ENCODE measurements at regions not wholly inside any gene's neighbourhood (a gene's known extent, or its start where the extent isn't known, plus 50 kb on each side); places are given as distances from the start of the nearest gene placed in this dataset.
"Not testable (repeated sequence)": the region's sequence is repeated elsewhere in the genome, so short reads cannot be mapped to it uniquely, and the experiment has no call there.

DNA sequence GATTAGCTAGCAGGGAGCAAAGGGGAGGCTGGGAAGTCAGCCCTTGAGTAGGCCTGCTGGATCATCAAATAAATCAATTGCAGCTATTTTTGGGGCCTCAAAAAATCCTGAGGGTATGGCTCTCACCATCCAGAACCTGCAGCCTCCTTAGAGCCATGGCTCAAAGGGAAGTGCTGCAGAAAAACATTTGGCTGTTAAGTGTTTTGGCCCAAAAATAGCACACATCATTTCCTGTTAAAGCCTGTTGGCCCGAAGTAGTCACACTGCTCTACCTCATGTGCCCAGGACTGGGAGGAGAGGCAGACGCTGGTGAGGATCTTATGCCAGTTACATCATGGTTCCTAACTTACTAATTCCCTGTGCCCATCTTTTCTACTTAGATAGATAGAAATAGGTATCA is 176.8 kb upstream of the PLGLB1 start:
- DNase-seq = peak in 2 of 4 experiments; percentile 15 to 25

DNA sequence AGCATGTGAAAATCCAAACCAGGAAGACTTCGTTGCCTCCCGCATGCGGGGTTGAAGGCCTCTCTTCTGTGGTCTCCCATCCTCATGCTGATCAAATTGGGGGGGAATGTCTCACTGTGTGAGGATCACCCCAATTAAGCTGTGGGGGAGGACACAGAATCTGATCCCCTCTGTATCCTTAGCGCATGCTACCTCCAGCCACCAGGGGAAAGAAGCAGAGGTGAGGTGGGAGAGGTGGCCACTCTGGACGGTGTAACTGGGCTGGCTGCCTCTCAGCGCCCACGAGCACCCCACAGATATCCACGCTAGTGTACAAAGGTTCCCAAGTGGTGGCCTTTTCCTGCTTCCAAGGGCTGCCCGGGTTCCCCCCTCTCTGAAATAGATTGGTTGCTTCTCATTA is 177.6 kb upstream of the PLGLB1 start:
- DNase-seq = not testable (repeated sequence)

DNA sequence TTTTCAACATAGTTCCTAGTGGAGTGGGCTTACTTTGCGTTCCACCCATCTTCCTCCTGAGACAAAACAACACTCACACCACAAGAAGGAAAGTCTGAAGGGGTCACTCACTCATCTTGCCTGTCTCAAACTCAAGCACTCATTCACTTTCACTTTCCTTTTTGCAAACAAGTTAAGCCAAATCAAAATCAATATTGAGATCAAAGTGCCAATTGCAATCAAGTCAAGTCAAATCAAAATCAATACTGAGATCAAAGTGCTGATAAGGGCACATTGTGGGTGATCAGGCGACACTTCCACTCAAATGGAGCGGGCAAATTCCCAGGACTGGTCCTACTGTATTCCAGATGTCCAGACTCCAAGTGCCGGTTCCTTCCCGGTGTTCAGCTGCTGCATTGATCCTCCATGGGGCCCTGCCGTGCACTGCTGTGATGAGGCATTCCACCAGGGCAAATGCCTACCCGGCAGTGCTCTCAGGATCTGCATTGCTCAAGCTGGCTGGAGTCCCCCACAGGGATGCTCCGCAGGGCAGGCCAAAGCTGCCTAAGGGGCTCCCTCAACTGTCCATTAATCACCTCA is 183.0 kb upstream of the PLGLB1 start:
- DNase-seq = not testable (repeated sequence)

DNA sequence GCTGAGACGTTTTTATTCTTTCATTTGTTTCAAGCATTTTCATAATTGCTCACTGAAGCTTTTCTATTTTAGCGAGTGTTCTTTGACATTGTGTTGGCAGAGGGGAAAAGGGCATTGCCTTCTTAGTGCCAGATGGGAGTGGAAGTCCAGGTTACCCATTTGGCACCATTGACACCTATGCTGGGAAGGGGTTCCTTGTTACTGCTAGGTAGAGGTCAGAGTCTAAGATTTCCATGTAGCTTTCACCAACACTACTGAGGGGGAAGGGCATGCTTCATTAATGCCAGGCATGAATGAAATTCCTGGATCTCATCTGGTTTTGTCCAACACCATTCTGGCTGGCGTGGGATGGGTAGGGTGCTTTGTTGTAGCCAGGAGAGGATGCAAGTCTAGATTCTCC is 191.3 kb upstream of the PLGLB1 start:
- not testable (repeated sequence) for DNase-seq

DNA sequence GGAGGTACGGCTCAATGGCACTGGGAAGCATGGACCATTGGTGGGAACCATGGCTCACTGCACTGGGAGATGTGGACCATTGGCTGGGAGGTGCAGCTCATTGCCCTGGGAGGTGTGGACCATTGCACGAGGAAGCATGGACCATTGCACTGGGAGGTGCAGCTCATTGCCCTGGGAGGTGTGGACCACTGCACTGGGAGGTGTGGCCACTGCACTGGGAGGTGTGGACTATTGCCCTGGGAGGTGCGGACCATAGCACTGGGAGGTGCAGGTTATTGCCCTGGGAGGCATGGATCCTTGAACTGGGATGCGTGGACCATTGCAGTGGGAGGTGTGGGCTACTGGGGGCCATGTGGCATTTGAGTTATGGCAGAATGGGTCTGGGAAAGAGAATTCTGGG is 195.4 kb upstream of the PLGLB1 start:
- DNase-seq = not testable (repeated sequence)

DNA sequence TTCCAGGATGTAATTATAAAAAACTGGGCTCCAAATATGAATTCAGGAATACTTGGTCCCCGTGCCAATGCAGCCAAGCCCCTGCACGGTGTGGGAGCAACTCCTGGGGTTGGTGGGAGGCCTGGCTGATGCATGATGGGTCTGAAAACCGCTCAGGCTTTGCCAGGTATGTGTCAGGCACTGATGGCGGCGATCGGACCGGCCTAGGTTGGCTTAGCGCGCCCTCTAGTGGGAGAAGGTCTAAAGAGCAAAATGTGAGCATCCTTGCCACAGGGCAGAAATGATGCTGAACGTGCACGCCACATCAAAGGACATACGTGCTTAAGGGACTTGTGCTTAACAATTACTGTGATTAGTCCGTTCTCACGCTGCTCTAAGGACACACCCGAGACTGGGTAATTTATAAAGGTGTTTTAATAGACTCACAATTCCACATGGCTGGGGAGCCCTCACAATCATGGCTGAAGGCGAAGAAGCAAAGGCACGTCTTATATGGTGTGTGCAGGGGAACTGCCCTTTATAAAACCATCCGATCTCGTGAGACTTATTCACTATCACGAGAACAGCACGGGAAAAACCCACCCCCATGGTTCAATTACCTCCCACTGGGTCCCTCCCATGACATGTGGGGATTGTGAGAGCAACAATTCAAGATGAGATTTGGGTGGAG is 196.2 kb upstream of the PLGLB1 start:
- not testable (repeated sequence) for DNase-seq

DNA sequence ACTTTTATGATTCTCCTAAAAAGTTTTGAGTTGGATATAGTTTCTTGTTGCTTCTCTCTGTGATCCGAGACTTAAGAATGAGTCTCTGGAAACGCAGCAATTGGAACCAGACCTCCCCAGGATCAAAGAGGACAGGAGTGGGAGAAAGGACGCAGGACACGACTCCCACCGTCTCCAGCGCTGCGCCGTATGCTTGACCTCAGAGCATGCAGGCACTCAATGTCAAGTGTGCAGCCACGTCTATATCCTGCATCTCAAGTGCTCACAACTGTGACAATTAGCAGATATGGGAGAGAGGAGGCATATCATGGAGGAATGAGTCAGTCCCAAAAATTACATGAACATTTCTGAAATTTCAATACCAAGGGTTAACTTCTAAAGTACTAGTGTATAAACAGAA is 199.0 kb upstream of the PLGLB1 start:
- not testable (repeated sequence) for DNase-seq

DNA sequence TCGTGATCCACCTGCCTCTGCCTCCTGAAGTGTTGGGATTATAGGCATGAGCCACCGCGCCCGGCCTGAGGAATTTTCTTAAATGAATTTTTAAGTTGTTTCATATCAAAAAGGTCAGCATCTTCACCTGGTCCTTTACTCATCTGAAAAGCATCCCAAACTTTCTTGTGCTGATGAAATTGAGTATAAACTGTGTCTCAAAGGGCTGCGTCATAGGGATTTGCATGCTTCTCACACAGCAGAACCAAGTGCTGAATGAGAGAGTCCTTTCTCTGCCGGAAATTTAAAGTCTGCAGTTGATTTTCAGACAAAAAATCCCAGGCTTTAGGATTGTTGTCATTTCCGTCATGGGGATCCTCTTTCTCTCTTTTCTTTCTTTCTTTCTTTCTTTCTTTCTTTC is 200.5 kb upstream of the PLGLB1 start:
- peak in 1 of 4 experiments; percentile 2 for DNase-seq

DNA sequence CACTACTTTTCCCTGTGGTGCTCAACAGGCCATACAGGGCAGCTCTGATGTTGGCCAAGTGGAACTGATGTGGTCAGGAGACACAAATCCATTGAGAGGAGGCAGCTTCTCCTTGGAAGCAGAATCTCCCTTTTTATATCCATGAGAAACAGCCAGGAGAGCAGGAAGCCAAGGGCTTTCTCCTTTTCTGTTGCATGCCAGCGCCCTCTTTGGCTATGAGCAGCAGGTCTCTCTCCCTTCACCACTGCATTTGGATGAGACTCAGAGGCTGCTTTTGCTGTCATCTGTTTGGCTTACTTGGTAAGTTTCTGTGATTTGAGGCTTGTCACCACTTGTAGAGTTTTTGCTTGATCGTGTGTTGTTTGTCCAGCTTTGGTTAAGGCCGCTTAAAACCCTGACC is 202.2 kb upstream of the PLGLB1 start:
- DNase-seq = not testable (repeated sequence)

DNA sequence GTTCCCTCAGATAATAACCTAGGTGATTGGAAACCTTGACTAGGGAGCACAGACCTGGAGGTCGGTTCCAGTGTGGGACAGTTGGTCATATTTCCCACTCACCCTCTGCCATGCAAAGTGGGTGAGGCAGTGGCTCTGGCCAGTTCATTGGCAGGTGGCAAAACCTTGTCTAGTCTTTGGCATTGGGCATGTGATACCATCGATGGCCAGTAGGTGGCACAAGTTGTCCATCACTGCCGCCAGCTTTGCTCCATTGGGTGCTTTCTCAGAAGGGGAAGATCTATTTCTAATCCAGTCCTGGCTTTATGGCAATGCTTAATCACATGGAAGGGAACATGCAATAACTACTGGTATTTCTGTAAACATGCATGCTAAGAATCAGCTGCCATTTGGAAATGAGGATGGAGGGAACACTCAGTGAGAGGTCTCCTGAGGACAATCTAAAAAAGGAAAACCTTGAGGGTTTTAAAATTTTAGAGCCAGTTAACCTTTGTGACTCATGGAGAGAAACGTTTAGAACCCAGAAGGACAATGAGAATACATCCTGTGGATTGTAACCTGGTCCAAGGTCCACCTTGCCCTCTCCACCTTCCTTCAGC is 207.5 kb upstream of the PLGLB1 start:
- DNase-seq = peak in 3 of 4 experiments; percentile 33 to 53 (median 36)

DNA sequence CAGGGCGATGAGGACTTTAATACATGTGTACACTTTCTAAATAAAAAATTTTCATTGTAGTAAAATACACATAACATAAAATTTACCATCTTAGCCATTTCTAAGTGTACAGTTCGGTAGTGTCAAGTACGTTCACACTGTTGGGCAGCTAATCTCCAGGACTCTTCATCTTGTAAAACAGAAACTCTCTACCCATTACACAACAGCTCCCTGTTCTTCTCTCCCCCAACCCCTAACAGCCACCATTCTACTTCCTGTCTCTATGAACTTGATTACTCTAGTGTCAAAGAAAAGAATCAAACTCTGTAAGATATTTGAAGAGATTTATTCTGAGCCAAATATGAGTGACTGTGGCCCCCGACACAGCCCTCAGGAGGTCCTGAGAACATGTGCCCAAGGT is 208.3 kb upstream of the PLGLB1 start:
- DNase-seq = peak in 1 of 4 experiments; percentile 6

DNA sequence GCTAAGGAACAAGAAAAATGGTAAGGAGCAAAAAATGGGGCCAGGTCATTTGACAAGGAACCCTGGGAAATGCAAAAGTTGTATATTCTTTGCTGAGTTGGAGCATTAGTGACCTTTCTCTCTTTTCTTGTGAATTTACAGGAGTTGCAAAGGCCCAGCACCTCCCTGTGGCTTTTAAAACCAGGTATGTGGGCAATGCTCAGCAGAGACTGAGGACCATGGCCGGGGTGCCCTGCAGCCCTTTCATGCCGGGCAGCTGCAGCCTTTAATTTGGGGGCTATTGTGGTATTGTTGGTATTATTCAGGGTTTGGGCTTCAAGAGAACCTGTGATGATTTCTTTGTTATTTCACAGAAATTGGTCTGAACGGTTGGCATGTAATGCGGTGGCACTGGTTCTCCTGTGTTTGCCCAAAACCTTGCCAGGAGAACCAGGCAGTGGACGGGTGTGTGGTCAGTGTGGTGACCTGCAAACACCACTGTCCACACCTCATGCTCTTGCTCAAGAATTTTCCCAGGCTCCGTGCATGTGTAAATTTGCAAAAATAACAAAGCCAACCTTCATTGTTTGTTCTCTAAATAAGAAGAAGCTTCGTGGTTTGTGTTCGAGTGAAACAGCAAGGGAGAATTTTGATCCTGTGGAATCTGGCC is 213.8 kb upstream of the PLGLB1 start:
- DNase-seq = not testable (repeated sequence)

DNA sequence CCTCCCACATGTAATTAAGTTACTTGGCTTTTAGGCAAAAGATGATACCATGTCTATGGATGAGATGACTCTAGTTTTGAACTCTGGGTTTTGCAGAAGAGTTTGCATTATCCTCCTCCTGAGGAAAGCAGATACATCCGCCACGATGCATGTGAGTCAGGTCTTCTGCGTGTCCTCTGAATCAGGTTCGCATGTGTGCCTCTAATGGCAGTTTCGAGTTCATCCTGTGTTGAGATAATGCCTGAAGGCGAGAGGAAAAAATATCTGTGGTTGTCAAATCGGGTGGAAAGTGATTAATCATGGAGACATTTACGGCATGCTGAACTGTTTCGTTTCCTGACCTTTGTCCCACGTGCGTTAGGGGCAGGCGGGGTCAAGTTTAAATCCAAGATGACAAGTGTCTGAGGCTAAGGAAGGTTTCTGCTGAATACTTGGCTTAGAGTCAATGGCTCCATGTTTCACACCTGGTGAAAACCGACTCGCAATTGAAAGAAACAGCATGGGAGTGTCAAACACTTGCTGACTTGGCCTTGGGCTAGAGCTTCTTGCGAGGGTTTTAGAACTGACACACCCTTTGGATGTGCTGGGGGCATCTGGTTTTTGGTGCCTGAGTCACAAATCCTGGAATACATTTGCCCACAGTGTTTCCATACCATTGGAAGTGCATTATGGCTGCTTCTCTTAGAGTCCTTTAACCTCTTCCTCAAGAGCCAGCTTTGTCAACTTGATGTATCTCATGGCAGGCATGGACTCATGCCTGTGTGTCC is 216.1 kb upstream of the PLGLB1 start:
- DNase-seq = not testable (repeated sequence)

DNA sequence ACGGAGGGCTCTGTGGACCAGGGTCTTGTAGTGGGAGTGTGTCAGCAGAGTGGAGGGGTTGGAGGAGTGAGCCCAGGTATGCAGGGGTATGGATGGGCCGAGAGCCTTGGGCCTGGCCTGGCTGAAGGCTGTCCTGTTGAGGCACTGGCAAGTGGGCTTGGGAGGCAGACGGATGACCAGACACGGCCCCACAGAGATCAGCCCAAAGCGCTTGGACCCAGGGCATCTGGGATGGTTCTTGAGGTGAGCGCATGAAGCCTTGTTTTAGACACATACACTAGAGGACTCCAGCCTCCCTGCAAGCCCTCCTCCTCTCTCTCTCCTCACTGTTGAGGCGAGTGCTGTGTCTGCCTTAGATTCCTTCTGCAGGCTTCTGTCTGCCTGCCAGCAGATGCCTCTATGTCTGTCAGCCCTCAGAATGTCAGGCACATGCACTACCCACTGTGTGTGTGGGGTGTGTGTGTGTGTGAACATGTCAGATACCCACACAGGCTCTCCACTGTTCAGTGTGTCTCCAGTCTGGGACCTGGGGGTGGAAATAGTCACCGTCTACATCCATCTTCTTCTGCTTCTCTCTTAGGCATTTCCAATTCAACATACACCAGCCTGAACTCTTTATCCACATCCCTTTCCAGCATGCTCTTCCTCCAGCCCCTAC is 218.0 kb upstream of the PLGLB1 start:
- not testable (repeated sequence) for DNase-seq

DNA sequence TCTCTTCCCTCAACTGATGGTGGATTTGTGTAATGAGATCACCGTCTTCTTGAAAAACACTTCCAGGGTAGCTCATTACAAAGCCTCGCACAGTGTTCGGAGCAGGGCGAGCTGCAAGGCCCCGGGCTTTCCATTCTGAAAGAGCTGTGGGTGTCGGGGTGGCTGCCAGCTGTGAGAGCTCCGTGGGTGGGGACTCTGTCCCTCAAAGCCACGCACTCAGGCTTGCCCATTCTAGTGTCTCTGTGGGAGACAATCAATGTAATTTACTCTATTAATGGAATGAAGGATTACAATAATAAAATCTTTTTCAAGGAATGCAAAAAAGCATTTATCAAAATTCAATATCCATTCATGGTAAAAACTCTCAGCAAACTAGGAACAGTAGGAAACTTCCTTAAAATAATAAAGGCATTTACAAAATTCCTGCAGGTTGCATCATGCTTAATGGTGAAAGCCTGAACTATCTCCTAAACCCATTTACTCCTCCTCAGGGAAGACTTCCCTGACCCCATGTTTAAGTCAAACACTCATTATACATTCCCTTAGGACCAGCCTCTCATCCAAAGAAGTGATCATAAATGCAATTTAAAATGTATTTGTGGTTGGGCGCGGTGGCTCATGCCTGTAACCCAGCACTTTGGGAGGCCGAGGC is 224.5 kb upstream of the PLGLB1 start:
- peak; percentile 1 to 60 (median 21) for DNase-seq

DNA sequence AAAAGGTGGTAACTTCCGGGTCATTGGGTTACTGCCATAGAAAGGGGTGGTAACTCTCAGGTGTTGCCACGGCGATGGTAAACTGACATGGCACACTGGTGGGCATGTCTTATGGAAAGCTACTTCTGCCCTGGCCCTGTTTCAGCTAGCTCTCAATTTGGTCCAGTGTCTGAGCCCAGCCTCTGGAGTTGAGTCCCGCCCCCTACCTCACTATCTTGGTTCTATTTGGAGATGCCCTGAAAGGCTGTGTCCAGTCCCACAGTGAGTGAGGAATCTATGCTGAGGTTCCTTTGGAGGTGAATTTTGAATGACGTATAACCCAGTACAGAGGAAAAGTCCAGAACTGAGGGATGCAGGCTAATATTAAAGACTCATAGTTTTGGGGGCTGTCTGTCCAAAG is 230.4 kb upstream of the PLGLB1 start:
- DNase-seq = not testable (repeated sequence)

DNA sequence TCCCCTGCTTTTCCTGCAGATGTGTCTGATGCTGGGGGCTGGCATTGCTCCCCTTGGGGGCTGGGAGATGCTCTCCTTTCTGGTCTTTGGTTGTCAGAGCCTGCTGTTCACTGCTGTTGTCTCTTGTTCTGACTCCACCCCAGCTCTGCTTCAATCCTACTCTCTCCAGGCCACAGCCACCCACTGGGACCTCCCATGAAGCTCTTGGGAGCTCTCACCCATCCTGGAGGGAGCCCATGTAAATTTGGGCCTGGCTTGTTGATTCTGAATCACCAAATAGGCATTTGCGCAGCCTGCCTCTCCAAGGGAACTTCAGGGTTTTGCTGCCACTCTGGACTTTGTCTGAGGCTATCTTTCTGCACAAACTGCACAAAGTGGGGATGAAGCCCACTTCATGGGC is 232.9 kb upstream of the PLGLB1 start:
- DNase-seq = not testable (repeated sequence)

DNA sequence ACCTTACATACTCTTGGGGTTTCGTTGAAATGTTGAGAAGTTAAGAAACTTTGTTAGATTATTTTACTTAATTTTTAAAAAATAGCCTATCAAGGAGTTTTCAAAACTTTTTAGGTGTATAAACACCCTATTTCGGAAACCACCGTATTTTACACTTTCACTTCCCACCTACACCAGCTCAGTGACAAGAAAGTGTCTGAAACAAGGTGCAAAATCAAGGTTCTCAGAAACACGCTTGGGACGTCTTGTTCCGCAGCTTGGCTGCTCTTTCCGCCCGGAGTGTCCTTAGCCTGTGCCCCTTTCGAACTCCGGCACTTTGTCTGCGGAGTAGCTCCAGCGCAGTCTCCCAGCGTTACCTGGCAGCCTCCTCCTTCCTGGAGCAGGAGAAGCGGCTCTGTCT is 233.8 kb upstream of the PLGLB1 start:
- not testable (repeated sequence) for DNase-seq

DNA sequence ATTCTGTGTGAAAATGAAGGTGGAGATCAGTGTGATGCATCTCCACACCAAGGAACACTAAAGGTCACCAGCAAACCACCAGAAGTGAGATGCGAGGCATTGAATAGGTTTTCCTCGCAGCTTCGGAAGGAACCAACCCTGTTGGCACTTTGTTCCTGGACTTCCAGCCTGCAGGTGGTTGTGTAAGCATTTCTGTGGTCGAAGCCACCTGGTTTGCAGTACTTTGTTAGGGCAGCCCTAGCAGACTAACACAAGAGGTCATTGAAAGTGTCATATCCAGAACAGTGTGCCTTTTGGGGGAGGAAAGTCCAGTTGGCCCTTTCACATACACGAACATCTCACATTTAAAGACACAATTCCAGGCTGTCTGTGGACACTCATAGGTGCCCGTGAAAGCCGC is 237.2 kb upstream of the PLGLB1 start:
- not testable (repeated sequence) for DNase-seq

DNA sequence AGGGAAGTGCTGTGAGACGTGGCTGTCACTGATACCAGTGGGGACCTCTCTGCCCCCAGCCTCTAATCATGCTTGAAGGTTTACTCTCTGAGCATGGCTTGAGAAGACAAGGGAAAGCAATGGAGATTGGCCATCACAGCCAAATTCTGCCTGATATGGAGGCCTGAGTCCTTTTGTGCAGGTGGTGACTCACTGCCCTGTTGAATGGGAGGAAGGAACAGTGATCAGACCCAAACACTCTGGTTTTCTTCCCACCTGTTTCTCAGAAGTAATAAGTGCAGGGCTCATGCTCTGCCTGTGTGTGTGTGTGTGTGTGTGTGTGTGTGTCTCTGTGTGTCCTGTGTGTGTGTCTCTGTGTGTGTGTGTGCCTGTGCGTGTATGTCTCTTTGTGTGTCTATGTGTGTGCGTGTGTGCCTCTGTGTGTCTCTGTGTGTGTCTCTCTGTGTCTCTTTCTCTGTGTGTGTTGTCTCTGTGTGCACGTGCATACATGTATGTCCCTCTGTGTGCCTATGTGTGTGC is 240.6 kb upstream of the PLGLB1 start:
- not testable (repeated sequence) for DNase-seq

DNA sequence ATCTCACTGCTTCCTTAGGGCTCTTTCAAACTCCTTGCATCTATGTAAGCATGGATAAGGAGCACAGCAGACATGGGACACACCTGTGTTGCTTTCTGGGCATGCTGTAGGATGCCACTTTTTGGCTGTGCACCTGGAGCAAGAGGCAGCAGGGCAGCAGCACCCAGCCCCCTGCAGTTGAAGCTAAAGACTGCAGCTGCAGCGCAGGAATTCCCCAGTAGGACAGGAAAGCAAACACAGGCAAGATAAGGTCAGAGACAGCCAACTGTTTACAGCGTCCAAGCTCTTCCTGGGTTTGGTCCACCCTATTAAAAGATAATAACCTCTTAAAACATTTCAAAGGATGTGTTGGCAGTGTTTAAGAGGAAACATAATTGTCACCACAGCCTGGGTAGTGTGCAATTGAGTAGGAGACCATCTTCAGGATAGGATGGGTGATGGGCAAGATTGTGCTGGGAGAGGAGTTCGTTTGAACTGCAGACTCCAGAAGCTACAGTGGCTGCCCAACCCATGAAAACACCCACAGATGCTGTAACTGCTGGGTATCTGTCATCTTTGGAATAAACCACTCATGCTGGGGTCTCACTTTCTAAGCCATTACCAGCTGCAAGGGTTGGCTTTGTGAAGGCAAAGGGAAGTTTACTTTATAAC is 242.3 kb upstream of the PLGLB1 start:
- DNase-seq = not testable (repeated sequence)
